ENCODE measurements at regions not wholly inside any gene's neighbourhood (a gene's known extent, or its start where the extent isn't known, plus 50 kb on each side); places are given as distances from the start of the nearest gene placed in this dataset.

GRCh38 chr18:41602034-41602433 lies 353.0 kb upstream of the PIK3C3 start:
- Histone ChIP-seq H3K9me3 (no peaks in the 10 kb centered on the region), H3K4me1 (ENCODE audit: insufficient read depth) (no peaks in the 10 kb centered on the region), H3K4me3 (no peak overlapping the region), H3K27ac (no peak overlapping the region), H3K36me3 (no peaks in the 10 kb centered on the region), H3K27me3 (no peaks in the 10 kb centered on the region)
- WGBS, 3 donors, result 72 to 86% (median 77%) methylated on average over 4 of the region's 4 CpGs
- intact Hi-C loops (cut with DNase I), result no loop called here
- no peak for DNase-seq
- TF ChIP-seq EP300 (IDR thresholded peaks at IDR 0.05) (no peak), POLR2A (IDR thresholded peaks at IDR 0.05) (no peak)
- TF ChIP-seq, protein P1, sequence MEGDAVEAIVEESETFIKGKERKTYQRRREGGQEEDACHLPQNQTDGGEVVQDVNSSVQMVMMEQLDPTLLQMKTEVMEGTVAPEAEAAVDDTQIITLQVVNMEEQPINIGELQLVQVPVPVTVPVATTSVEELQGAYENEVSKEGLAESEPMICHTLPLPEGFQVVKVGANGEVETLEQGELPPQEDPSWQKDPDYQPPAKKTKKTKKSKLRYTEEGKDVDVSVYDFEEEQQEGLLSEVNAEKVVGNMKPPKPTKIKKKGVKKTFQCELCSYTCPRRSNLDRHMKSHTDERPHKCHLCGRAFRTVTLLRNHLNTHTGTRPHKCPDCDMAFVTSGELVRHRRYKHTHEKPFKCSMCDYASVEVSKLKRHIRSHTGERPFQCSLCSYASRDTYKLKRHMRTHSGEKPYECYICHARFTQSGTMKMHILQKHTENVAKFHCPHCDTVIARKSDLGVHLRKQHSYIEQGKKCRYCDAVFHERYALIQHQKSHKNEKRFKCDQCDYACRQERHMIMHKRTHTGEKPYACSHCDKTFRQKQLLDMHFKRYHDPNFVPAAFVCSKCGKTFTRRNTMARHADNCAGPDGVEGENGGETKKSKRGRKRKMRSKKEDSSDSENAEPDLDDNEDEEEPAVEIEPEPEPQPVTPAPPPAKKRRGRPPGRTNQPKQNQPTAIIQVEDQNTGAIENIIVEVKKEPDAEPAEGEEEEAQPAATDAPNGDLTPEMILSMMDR (IDR thresholded peaks at IDR 0.05), result no peak

DNA sequence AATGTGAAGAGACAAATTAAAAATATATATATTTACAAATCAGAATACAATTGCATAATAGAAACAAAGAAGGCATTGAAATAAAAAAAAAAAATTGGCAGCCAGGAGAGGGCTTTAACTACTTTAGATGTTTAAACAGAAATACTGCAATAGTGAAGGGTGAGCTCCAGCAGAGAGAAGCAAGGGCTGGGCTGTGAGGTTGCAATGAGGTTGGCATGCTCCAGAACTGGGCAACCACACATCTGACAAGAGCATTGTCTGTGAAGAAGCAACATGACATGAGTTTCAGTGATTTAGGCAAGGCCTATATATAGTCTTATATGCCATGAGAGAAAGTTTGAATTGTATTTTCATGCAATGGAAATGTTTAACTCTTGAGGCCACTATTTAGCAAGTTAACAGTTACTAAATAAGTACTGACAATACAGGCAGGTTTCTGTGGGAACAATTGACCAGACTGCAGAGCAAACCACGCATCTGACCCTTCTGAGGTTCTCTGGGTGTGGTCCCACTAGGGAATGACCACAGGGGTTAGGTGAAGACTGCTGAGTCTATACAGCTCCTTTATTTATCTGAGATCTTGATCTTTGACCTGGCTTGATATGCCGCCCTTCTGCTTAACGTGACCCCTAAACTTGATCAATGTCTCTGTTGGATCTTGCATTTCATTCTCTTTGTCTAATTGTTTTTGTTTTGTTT lies 354.2 kb upstream of the PIK3C3 start:
- no peaks in the 10 kb centered on the region for H3K9me3 ChIP-seq
- H3K27ac ChIP-seq, result no peak overlapping the region
- WGBS, 3 donors, result 88 to 90% (median 89%) methylated on average over 3 of the region's 3 CpGs
- TF ChIP-seq, protein P1 (IDR thresholded peaks at IDR 0.05), result no peak
- TF ChIP-seq POLR2A (IDR thresholded peaks at IDR 0.05) (no peak), EP300 (IDR thresholded peaks at IDR 0.05) (no peak)
- H3K4me1 ChIP-seq (ENCODE audit: insufficient read depth), result no peaks in the 10 kb centered on the region
- intact Hi-C loops (cut with DNase I), result no loop called here
- H3K36me3 ChIP-seq, result no peaks in the 10 kb centered on the region
- no peak for DNase-seq
- H3K4me3 ChIP-seq, result no peak overlapping the region
- no peaks in the 10 kb centered on the region for H3K27me3 ChIP-seq

GRCh38 chr18:41599466-41599865 lies 355.6 kb upstream of the PIK3C3 start:
- no peak overlapping the region for H3K27ac ChIP-seq
- TF ChIP-seq, protein P1 (IDR thresholded peaks at IDR 0.05), result no peak
- TF ChIP-seq EP300 (IDR thresholded peaks at IDR 0.05) (no peak), POLR2A (IDR thresholded peaks at IDR 0.05) (no peak)
- no peak for DNase-seq
- intact Hi-C loops (cut with DNase I), result no loop called here
- no peaks in the 10 kb centered on the region for H3K4me1 ChIP-seq (ENCODE audit: insufficient read depth)
- no peaks in the 10 kb centered on the region for H3K36me3 ChIP-seq
- H3K4me3 ChIP-seq, result no peak overlapping the region
- no peaks in the 10 kb centered on the region for H3K27me3 ChIP-seq
- WGBS, 3 donors, result 46 to 67% (median 47%) methylated on average over 3 of the region's 3 CpGs
- H3K9me3 ChIP-seq, result no peaks in the 10 kb centered on the region

- Histone ChIP-seq H3K27me3 (no peaks in the 10 kb centered on the region), H3K27ac (no peak overlapping the region), H3K4me1 (ENCODE audit: insufficient read depth) (no peaks in the 10 kb centered on the region), H3K9me3 (no peaks in the 10 kb centered on the region), H3K4me3 (no peak overlapping the region), H3K36me3 (no peaks in the 10 kb centered on the region)
- TF ChIP-seq POLR2A (IDR thresholded peaks at IDR 0.05), result no peak
- TF ChIP-seq, protein P1 (IDR thresholded peaks at IDR 0.05), result no peak
- no peak for TF ChIP-seq EP300 (IDR thresholded peaks at IDR 0.05)
- intact Hi-C loops (cut with DNase I), result no loop called here
- DNase-seq, result no peak
- WGBS, 3 donors, result 38 to 62% (median 39%) methylated on average over 3 of the region's 3 CpGs
These were observed 360.5 kb upstream of the PIK3C3 start for GRCh38 chr18:41594582-41594981.

All from ovary (tissue), 7 donors.